PC-3 (cell line): ENCODE measurements at regions not wholly inside any gene's neighbourhood (a gene's known extent, or its start where the extent isn't known, plus 50 kb on each side); places are given as distances from the start of the nearest gene placed in this dataset.
A peak's percentile ranks its signal among the peaks of the same experiment; 100 is the strongest.

ENCODE experiments used
- ATAC-seq: fragments of 200-7000 bp; cut with Tn5 transposase; 2 replicates; pipeline ENCODE4 v1.9.1; 2020; ENCODE audit warnings: mild to moderate bottlenecking, moderate library complexity
- BruUV-seq: library from RNA; stranded (reverse); fragments of 400-500 nt; replicated peaks from 2 replicates; lab custom pipeline; 2021; lab: Mats Ljungman, UMichigan
- CTCF ChIA-PET: fragments of 300-600 bp; sonication (Branson Sonifier 250); formaldehyde crosslinking; loops from one replicate; lab custom pipeline; 2022; ENCODE audit warnings: antibody characterized with exemption; lab: Charles Lee
- POLR2A ChIA-PET: fragments of 300-600 bp; sonication (Branson Sonifier 250); formaldehyde crosslinking; loops from one replicate; lab custom pipeline; 2022; ENCODE audit warnings: antibody characterized with exemption; ENCODE audit not compliant: unreplicated experiment; lab: Charles Lee
- DNase-seq: peaks from one replicate; pipeline ENCODE4 v3.0.0-alpha.2; 2015
- H2AFZ ChIP-seq: fragments of 300-600 bp; sonication (generic); 2 replicates; pipeline ENCODE4 v1.6.0; 2016; ENCODE audit warnings: antibody characterized with exemption, low read length
- H3F3A ChIP-seq: fragments of 300-600 bp; sonication (generic); one replicate; pipeline ENCODE4 v1.6.0; 2017; ENCODE audit warnings: antibody characterized with exemption, low read length, control low read depth, mild to moderate bottlenecking; ENCODE audit not compliant: unreplicated experiment
- H3K27ac ChIP-seq: fragments of 300-600 bp; sonication (generic); 2 replicates; pipeline ENCODE4 v1.5.1; 2016; ENCODE audit warnings: mild to moderate bottlenecking, low read length
- H3K27me3 ChIP-seq: fragments of 300-600 bp; sonication (generic); 2 replicates; pipeline ENCODE4 v1.6.1; 2016; ENCODE audit warnings: low read length, mixed read lengths
- H3K36me3 ChIP-seq: fragments of 300-600 bp; sonication (generic); 2 replicates; pipeline ENCODE4 v1.6.1; 2016; ENCODE audit warnings: low read depth, mixed run types, low read length, mixed read lengths
- H3K4me1 ChIP-seq: fragments of 300-600 bp; sonication (generic); 2 replicates; pipeline ENCODE4 v1.5.1; 2016; ENCODE audit warnings: low read length; ENCODE audit not compliant: insufficient read depth
- H3K4me2 ChIP-seq: fragments of 300-600 bp; sonication (generic); 2 replicates; pipeline ENCODE4 v1.6.0; 2016; ENCODE audit warnings: low read length
- H3K4me3 ChIP-seq: fragments of 300-600 bp; sonication (generic); 2 replicates; pipeline ENCODE4 v1.5.1; 2016; ENCODE audit warnings: mild to moderate bottlenecking, low read length, mixed read lengths
- H3K79me2 ChIP-seq: fragments of 300-600 bp; sonication (generic); 2 replicates; pipeline ENCODE4 v1.6.1; 2017; ENCODE audit warnings: low read length, mixed read lengths
- H3K9ac ChIP-seq: fragments of 300-600 bp; sonication (generic); 2 replicates; pipeline ENCODE4 v1.6.0; 2016; ENCODE audit warnings: mild to moderate bottlenecking, low read length
- H3K9me2 ChIP-seq: fragments of 300-600 bp; sonication (generic); replicated peaks from 2 replicates; pipeline ENCODE4 v1.6.1; 2016; ENCODE audit warnings: mixed run types, low read length, mixed read lengths
- H3K9me3 ChIP-seq: fragments of 300-600 bp; sonication (generic); 2 replicates; pipeline ENCODE4 v1.6.1; 2016; ENCODE audit warnings: low read length, mixed read lengths
- H4K20me1 ChIP-seq: fragments of 300-600 bp; sonication (generic); 2 replicates; pipeline ENCODE4 v1.6.1; 2016; ENCODE audit warnings: low read length, mixed read lengths
- CTCF ChIP-seq: fragments of 300-600 bp; sonication (generic); conservative IDR thresholded peaks from 2 replicates; pipeline ENCODE4 v1.5.1; 2017; ENCODE audit warnings: antibody characterized with exemption, low read depth, mild to moderate bottlenecking, low read length
- EZH2 ChIP-seq: fragments of 300-600 bp; sonication (generic); IDR thresholded peaks from one replicate; pipeline ENCODE4 v1.6.1; 2017; ENCODE audit warnings: antibody characterized with exemption, mild to moderate bottlenecking, low read length; ENCODE audit not compliant: unreplicated experiment
- EZH2phosphoT487 ChIP-seq: fragments of 300-600 bp; sonication (generic); IDR thresholded peaks from 2 replicates; pipeline ENCODE4 v1.6.1; 2018; ENCODE audit warnings: mild to moderate bottlenecking, antibody characterized with exemption, low read length, borderline replicate concordance
- intact Hi-C: fragments of 100-400 bp; cut with micrococcal nuclease; formaldehyde crosslinking; loops from 2 replicates; pipeline ENCODE4 v1.9.0; 2023

DNA sequence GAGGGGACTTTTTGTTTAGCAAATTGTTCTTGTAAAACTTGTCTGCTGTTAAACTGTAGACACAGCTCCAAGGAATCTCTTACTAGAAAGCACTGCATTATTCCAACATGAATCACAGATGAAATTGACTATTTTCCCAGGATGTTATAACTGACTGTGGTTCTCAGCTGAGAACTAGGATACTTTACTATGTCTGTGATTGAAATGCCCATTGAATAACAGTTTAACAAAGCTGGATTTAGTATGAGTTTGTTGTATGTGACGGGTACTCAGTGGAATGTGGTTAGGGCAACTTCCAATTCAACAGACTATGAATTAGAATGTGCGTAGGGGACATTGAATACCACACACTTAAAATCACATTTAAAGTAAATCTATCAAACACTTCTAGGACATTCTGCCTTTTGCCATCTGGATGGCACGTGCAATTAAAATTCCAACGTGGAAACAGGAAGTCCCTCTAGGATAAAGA lies 193.4 kb upstream of the PREP start:
- DNase-seq (peak; percentile 95), ATAC-seq (peak; percentile 70)
- H3F3A ChIP-seq = peaks cover 15% of the 10 kb centered on the region
- no peak overlapping the region for H3K4me3 ChIP-seq
- no peaks in the 10 kb centered on the region for H3K27me3 ChIP-seq
- POLR2A ChIA-PET = no interaction called here
- no peaks in the 10 kb centered on the region for H3K9me3 ChIP-seq
- intact Hi-C loops = loop anchor here (5.0 to 10.0 kb wide), 5 partner anchors 72 to 491 kb away; partner anchors contain the start of gene PRDM1
- BruUV-seq = no TSS peak
- H4K20me1 ChIP-seq = no peaks in the 10 kb centered on the region
- H2AFZ ChIP-seq = no peak overlapping the region
- H3K9ac ChIP-seq = peak overlapping the region; percentile 23; the same call in 1 of the 2 replicates
- H3K79me2 ChIP-seq = no peaks in the 10 kb centered on the region
- peak overlapping the region; percentile 76; the same call in 1 of the 2 replicates for H3K4me2 ChIP-seq
- CTCF ChIA-PET = interaction anchor here (0.9 kb wide), 1 partner anchor 76 kb away, joined by 6 read pairs; no protein-coding TSS in a partner anchor
- TF ChIP-seq EZH2 = no peak
- TF ChIP-seq CTCF = no peak
- TF ChIP-seq EZH2phosphoT487 = no peak
- no peaks in the 10 kb centered on the region for H3K9me2 ChIP-seq
- H3K4me1 ChIP-seq = peaks cover 79% of the 10 kb centered on the region
- no peaks in the 10 kb centered on the region for H3K36me3 ChIP-seq
- H3K27ac ChIP-seq = peak overlapping the region; percentile 99

- Histone ChIP-seq H4K20me1 (no peaks in the 10 kb centered on the region), H3F3A (peaks cover 15% of the 10 kb centered on the region), H3K9me3 (no peaks in the 10 kb centered on the region), H3K4me1 (peaks cover 82% of the 10 kb centered on the region), H3K9me2 (no peaks in the 10 kb centered on the region), H3K27me3 (no peaks in the 10 kb centered on the region), H3K36me3 (no peaks in the 10 kb centered on the region), H2AFZ (no peak overlapping the region), H3K27ac (peak overlapping the region; percentile 99), H3K4me2 (peak overlapping the region; percentile 76), H3K9ac (peak overlapping the region; percentile 63), H3K4me3 (no peak overlapping the region), H3K79me2 (no peaks in the 10 kb centered on the region)
- TF ChIP-seq EZH2phosphoT487 = no peak
- TF ChIP-seq CTCF = no peak
- no peak for TF ChIP-seq EZH2
- intact Hi-C loops = loop anchor here (5.0 to 10.0 kb wide), 5 partner anchors 71 to 491 kb away; partner anchors contain the start of gene PRDM1
- ATAC-seq = no peak
- CTCF ChIA-PET = interaction anchor here (0.9 kb wide), 1 partner anchor 76 kb away, joined by 6 read pairs; no protein-coding TSS in a partner anchor
- no peak for DNase-seq
- no TSS peak for BruUV-seq
- POLR2A ChIA-PET = no interaction called here
These were observed 192.9 kb upstream of the PREP start for GRCh38 chr6:105595829-105596228.

DNA sequence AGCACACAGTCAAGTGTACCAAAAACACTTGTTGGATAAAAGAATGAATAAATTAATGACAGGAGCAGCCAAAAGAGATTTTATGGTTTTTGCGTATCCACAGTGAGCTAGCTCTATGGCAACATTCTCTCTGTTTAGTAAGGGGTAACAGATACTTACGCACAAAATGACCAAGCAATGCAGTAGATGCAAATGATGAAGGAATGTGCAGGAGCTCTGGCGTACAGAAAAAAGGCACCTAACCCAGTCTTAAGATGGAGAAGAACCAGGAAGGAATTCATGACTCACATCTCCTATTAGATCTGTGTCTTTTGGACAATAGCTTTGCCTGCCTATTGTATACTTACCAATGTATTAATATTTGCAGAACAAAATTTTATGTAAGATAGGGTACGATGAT lies 191.9 kb upstream of the PREP start:
- ChIA-PET POLR2A (no interaction called here), CTCF (interaction anchor here (0.7 kb wide), 1 partner anchor 745 kb away, joined by 3 read pairs; no protein-coding TSS in a partner anchor)
- Histone ChIP-seq H3K4me2 (peak overlapping the region; percentile 32), H3K4me1 (peaks cover 74% of the 10 kb centered on the region), H3K79me2 (no peaks in the 10 kb centered on the region), H3K27me3 (no peaks in the 10 kb centered on the region), H3K27ac (peak overlapping the region; percentile 99), H3K9ac (peak overlapping the region; percentile 62), H3K9me2 (no peaks in the 10 kb centered on the region), H4K20me1 (no peaks in the 10 kb centered on the region), H3F3A (peaks cover 15% of the 10 kb centered on the region), H3K9me3 (no peaks in the 10 kb centered on the region), H2AFZ (no peak overlapping the region), H3K36me3 (no peaks in the 10 kb centered on the region), H3K4me3 (no peak overlapping the region)
- intact Hi-C loops = loop anchor here (5.0 to 10.0 kb wide), 5 partner anchors 70 to 492 kb away; partner anchors contain the start of gene PRDM1
- no peak for ATAC-seq
- TF ChIP-seq CTCF (no peak), EZH2 (no peak), EZH2phosphoT487 (no peak)
- BruUV-seq = no TSS peak
- peak; percentile 53 for DNase-seq
